MM.1S (cell line): ENCODE measurements at regions not wholly inside any gene's neighbourhood (a gene's known extent, or its start where the extent isn't known, plus 50 kb on each side); places are given as distances from the start of the nearest gene placed in this dataset.
A peak's percentile ranks its signal among the peaks of the same experiment; 100 is the strongest.

Experiments
- DNase-seq: peaks from one replicate; pipeline ENCODE4 v3.0.0-alpha.2; 2015
- H2AFZ ChIP-seq: fragments of 300-600 bp; sonication (generic); 2 replicates; pipeline ENCODE4 v1.6.0; 2016; ENCODE audit warnings: antibody characterized with exemption, low read length
- H3F3A ChIP-seq: fragments of 300-600 bp; sonication (generic); 2 replicates; pipeline ENCODE4 v1.6.1; 2016; ENCODE audit warnings: mild to moderate bottlenecking, antibody characterized with exemption, low read length, moderate library complexity, mixed read lengths; ENCODE audit not compliant: insufficient read depth
- H3K27ac ChIP-seq: fragments of 300-600 bp; sonication (generic); 2 replicates; pipeline ENCODE4 v1.5.1; 2016; ENCODE audit warnings: mild to moderate bottlenecking, low read length
- H3K27me3 ChIP-seq: fragments of 300-600 bp; sonication (generic); replicated peaks from 2 replicates; pipeline ENCODE4 v1.6.0; 2016; ENCODE audit warnings: low read length; ENCODE audit not compliant: insufficient read depth
- H3K36me3 ChIP-seq: fragments of 300-600 bp; sonication (generic); replicated peaks from 2 replicates; pipeline ENCODE4 v1.6.1; 2016; ENCODE audit warnings: mild to moderate bottlenecking, low read length, mixed read lengths; ENCODE audit not compliant: insufficient read depth
- H3K4me1 ChIP-seq: fragments of 300-600 bp; sonication (generic); 2 replicates; pipeline ENCODE4 v1.6.1; 2016; ENCODE audit warnings: low read length, mixed read lengths
- H3K4me2 ChIP-seq: fragments of 300-600 bp; sonication (generic); 2 replicates; pipeline ENCODE4 v1.6.0; 2016; ENCODE audit warnings: low read depth, low read length
- H3K4me3 ChIP-seq: fragments of 300-600 bp; sonication (generic); 2 replicates; pipeline ENCODE4 v1.5.1; 2016; ENCODE audit warnings: low read length, mixed read lengths
- H3K79me2 ChIP-seq: fragments of 300-600 bp; sonication (generic); 2 replicates; pipeline ENCODE4 v1.6.1; 2016; ENCODE audit warnings: mixed run types, low read length, mixed read lengths
- H3K9ac ChIP-seq: fragments of 300-600 bp; sonication (generic); 2 replicates; pipeline ENCODE4 v1.6.1; 2016; ENCODE audit warnings: low read length, mixed read lengths
- H3K9me2 ChIP-seq: fragments of 300-600 bp; sonication (generic); replicated peaks from 2 replicates; pipeline ENCODE4 v1.6.1; 2016; ENCODE audit warnings: mild to moderate bottlenecking, low read length, mixed read lengths; ENCODE audit not compliant: insufficient read depth
- H3K9me3 ChIP-seq: fragments of 300-600 bp; sonication (generic); replicated peaks from 2 replicates; pipeline ENCODE4 v1.6.1; 2016; ENCODE audit warnings: mild to moderate bottlenecking, low read length, mixed read lengths; ENCODE audit not compliant: insufficient read depth
- H4K20me1 ChIP-seq: fragments of 300-600 bp; sonication (generic); 2 replicates; pipeline ENCODE4 v1.6.1; 2016; ENCODE audit warnings: mild to moderate bottlenecking, low read length, moderate library complexity, mixed read lengths; ENCODE audit not compliant: insufficient read depth
- EZH2 ChIP-seq: fragments of 300-600 bp; sonication (generic); optimal IDR thresholded peaks from 2 replicates; pipeline ENCODE3; 2017; ENCODE audit warnings: low read depth, mild to moderate bottlenecking, antibody characterized with exemption, low read length, mixed read lengths
- EZH2phosphoT487 ChIP-seq: fragments of 300-600 bp; sonication (generic); IDR thresholded peaks from 2 replicates; pipeline ENCODE4 v1.6.1; 2018; ENCODE audit warnings: antibody characterized with exemption, low read length
- TF ChIP-seq, protein P1 (sequence below): fragments of 300-600 bp; sonication (generic); IDR thresholded peaks from 2 replicates; pipeline ENCODE4 v1.5.1; 2016; ENCODE audit warnings: antibody characterized with exemption, low read length, mixed read lengths

DNA sequence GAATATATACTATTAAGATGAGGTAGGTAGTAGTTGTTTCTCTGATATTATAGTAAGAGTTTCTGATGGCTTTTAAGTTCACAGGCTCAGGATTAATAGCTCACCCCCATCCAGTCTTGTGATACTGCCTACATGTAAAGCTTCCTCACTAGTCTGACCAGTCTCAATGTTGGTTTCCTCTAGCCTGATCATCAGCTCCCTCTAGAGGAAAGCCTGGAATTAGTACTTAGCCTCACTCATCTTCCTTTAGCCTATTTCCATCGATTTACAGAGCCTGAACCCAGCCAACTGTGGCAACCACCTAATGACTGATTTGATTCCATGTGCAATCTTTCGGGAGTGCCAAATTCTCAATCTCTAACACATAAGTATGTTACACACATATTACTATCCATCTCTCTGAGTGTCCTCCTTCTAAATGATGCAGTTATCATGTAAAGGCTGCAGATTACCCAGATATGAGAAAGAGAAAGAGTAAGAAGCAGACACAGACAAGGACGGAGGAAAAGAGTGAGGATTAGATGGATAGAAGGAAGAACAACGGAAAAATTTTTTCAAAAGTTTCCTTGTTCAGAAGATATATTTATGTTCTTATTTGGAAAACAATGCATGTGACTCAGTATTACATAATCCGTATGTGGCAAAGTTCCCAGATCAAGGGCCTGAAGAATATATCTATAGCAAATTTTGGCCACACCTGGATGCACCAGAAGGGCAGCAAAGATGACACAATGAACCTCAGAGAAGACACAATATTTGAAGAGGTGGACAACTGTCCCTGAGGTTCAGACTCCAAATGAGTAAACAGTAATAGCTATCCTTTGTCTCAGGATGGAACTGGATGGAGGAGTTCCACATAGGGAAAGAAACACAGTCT lies 333.7 kb downstream of the ELAVL2 start:
- no peak overlapping the region for H3K27ac ChIP-seq
- H3K36me3 ChIP-seq, result no peaks in the 10 kb centered on the region
- no peaks in the 10 kb centered on the region for H3K4me1 ChIP-seq
- no peaks in the 10 kb centered on the region for H3K27me3 ChIP-seq
- peak; percentile 33 for DNase-seq
- TF ChIP-seq EZH2phosphoT487 (no peak), EZH2 (no peak)
- TF ChIP-seq, protein P1, sequence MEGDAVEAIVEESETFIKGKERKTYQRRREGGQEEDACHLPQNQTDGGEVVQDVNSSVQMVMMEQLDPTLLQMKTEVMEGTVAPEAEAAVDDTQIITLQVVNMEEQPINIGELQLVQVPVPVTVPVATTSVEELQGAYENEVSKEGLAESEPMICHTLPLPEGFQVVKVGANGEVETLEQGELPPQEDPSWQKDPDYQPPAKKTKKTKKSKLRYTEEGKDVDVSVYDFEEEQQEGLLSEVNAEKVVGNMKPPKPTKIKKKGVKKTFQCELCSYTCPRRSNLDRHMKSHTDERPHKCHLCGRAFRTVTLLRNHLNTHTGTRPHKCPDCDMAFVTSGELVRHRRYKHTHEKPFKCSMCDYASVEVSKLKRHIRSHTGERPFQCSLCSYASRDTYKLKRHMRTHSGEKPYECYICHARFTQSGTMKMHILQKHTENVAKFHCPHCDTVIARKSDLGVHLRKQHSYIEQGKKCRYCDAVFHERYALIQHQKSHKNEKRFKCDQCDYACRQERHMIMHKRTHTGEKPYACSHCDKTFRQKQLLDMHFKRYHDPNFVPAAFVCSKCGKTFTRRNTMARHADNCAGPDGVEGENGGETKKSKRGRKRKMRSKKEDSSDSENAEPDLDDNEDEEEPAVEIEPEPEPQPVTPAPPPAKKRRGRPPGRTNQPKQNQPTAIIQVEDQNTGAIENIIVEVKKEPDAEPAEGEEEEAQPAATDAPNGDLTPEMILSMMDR, result peak; percentile 42
- no peak overlapping the region for H2AFZ ChIP-seq
- H3K9ac ChIP-seq, result no peak overlapping the region
- H3K9me2 ChIP-seq, result no peaks in the 10 kb centered on the region
- H3K79me2 ChIP-seq, result no peaks in the 10 kb centered on the region
- H3K4me2 ChIP-seq, result no peak overlapping the region
- no peaks in the 10 kb centered on the region for H4K20me1 ChIP-seq
- H3K9me3 ChIP-seq, result no peaks in the 10 kb centered on the region
- H3F3A ChIP-seq, result no peaks in the 10 kb centered on the region
- H3K4me3 ChIP-seq, result no peak overlapping the region

DNA sequence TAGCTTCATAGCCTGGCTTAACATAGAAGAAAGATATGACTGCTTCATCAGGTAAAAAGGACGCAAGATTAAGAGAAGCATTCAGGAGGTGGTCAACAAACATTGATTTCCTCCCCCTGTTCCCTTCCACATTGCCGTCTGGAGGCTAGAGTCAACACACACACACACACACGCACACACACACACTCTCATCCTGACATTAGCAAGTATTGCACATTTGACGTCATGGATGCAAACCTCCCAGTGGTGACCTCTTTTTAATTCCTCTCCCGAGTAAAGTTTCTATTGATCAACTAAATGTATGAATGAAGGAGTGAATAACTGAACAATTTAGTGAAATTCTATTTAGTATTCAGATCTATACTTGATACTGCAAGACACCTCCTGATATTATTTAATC lies 332.8 kb downstream of the ELAVL2 start:
- no peak overlapping the region for H2AFZ ChIP-seq
- H3K4me2 ChIP-seq, result no peak overlapping the region
- no peak overlapping the region for H3K27ac ChIP-seq
- no peaks in the 10 kb centered on the region for H3K27me3 ChIP-seq
- H3K9me2 ChIP-seq, result no peaks in the 10 kb centered on the region
- TF ChIP-seq EZH2 (no peak), EZH2phosphoT487 (no peak)
- TF ChIP-seq, protein P1, result no peak
- H3K4me1 ChIP-seq, result no peaks in the 10 kb centered on the region
- H3K9me3 ChIP-seq, result no peaks in the 10 kb centered on the region
- H4K20me1 ChIP-seq, result no peaks in the 10 kb centered on the region
- no peak for DNase-seq
- H3K4me3 ChIP-seq, result no peak overlapping the region
- no peaks in the 10 kb centered on the region for H3F3A ChIP-seq
- H3K36me3 ChIP-seq, result no peaks in the 10 kb centered on the region
- H3K79me2 ChIP-seq, result no peaks in the 10 kb centered on the region
- H3K9ac ChIP-seq, result no peak overlapping the region

DNA sequence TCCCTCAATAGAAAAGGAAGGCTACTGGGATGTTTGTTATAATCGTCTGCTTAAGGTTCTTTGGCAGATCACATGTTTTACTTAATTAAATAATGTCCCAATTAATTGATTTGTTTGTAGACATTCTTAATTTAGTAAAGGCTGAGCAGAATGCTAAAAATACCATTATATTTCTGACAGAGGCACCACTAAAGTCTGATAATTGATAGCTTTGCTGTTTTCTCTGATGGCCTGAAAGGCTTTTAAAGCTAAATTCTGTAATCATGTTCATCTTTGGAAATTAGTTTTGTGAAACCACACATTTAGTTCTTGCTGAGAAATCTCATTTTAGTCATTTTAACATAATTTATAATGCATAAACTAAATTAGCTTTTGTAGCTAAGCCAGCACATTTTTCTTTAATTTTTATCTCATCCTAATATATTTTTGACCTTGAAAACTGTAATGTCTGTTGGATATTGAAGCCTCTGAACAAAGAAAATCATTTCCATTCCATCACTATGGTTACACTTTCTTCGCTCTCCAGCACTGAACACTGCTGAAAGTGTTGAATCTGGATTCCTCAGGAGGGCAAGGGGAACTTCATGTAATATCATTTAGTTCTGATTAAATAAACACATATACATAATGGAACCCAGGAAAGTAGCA lies 329.4 kb downstream of the ELAVL2 start:
- H3K4me1 ChIP-seq, result no peaks in the 10 kb centered on the region
- no peak overlapping the region for H3K27ac ChIP-seq
- H2AFZ ChIP-seq, result no peak overlapping the region
- no peaks in the 10 kb centered on the region for H3K79me2 ChIP-seq
- TF ChIP-seq EZH2, result no peak
- TF ChIP-seq, protein P1, result no peak
- no peak for TF ChIP-seq EZH2phosphoT487
- H3K9me3 ChIP-seq, result no peaks in the 10 kb centered on the region
- no peak for DNase-seq
- H3K36me3 ChIP-seq, result no peaks in the 10 kb centered on the region
- no peak overlapping the region for H3K9ac ChIP-seq
- no peaks in the 10 kb centered on the region for H4K20me1 ChIP-seq
- H3K4me2 ChIP-seq, result no peak overlapping the region
- H3K9me2 ChIP-seq, result no peaks in the 10 kb centered on the region
- no peaks in the 10 kb centered on the region for H3F3A ChIP-seq
- no peaks in the 10 kb centered on the region for H3K27me3 ChIP-seq
- no peak overlapping the region for H3K4me3 ChIP-seq
